Prostate gland (tissue), 2 donors: ENCODE measurements at regions not wholly inside any gene's neighbourhood (a gene's known extent, or its start where the extent isn't known, plus 50 kb on each side); places are given as distances from the start of the nearest gene placed in this dataset.

Source experiments
- CTCF ChIP-seq, 4 experiments: fragments of 200-600 bp in 2 of 4; fragments of 450-650 bp in 2 of 4; sonication (generic) in 2 of 4; IDR thresholded peaks; 1 replicate in 3 of 4; 2 replicates in 1 of 4; pipeline ENCODE4 v1.5.1; 2016 to 2019; ENCODE audit warnings: antibody characterized with exemption in 4 of 4, mild to moderate bottlenecking in 2 of 4, moderate library complexity in 2 of 4
- POLR2A ChIP-seq: fragments of 450-650 bp; IDR thresholded peaks from one replicate; pipeline ENCODE4 v1.6.1; 2016; ENCODE audit warnings: antibody characterized with exemption, mild to moderate bottlenecking

- no peak for TF ChIP-seq POLR2A
- no peak for TF ChIP-seq CTCF (IDR thresholded peaks at IDR 0.05)
Observed at GRCh38 chr9:107819772-107820565, 330.4 kb upstream of the KLF4 start.
